H9 (cell line): ENCODE measurements at regions not wholly inside any gene's neighbourhood (a gene's known extent, or its start where the extent isn't known, plus 50 kb on each side); places are given as distances from the start of the nearest gene placed in this dataset.

Experiments used
- DNase-seq: peaks from one replicate; pipeline ENCODE4 v3.0.0-alpha.2; 2017
- H2AFZ ChIP-seq: one replicate; pipeline ENCODE4 v1.6.1; 2013; ENCODE audit warnings: mild to moderate bottlenecking, low read length, control low read depth, moderate library complexity
- H2AK5ac ChIP-seq: 2 replicates; pipeline ENCODE4 v1.6.1; 2013; ENCODE audit warnings: low read length, control low read depth, mixed read lengths; ENCODE audit not compliant: insufficient read length
- H2BK120ac ChIP-seq: one replicate; pipeline ENCODE4 v1.6.1; 2013; ENCODE audit warnings: low read depth, mild to moderate bottlenecking, low read length, control low read depth, inconsistent platforms; ENCODE audit not compliant: poor library complexity, severe bottlenecking
- H2BK12ac ChIP-seq: 2 replicates; pipeline ENCODE4 v1.6.1; 2013; ENCODE audit warnings: low read length, control low read depth, mixed read lengths, low read depth; ENCODE audit not compliant: insufficient read length
- H2BK15ac ChIP-seq: 2 replicates; pipeline ENCODE4 v1.6.1; 2013; ENCODE audit warnings: low read depth, low read length, control low read depth
- H2BK20ac ChIP-seq: one replicate; pipeline ENCODE4 v1.6.1; 2013; ENCODE audit warnings: low read depth, mild to moderate bottlenecking, low read length, control low read depth, inconsistent platforms; ENCODE audit not compliant: poor library complexity, severe bottlenecking
- H2BK5ac ChIP-seq: 2 replicates; pipeline ENCODE4 v1.6.1; 2013; ENCODE audit warnings: low read length, control low read depth, mixed read lengths; ENCODE audit not compliant: insufficient read length
- H3K14ac ChIP-seq: 2 replicates; pipeline ENCODE4 v1.6.1; 2013; ENCODE audit warnings: low read length, control low read depth; ENCODE audit not compliant: insufficient read depth
- H3K18ac ChIP-seq: 2 replicates; pipeline ENCODE4 v1.6.1; 2013; ENCODE audit warnings: low read depth, mild to moderate bottlenecking, mixed read lengths, low read length, control low read depth; ENCODE audit not compliant: insufficient read length
- H3K23ac ChIP-seq: 2 replicates; pipeline ENCODE4 v1.6.1; 2013; ENCODE audit warnings: low read length, control low read depth, mixed read lengths, low read depth; ENCODE audit not compliant: insufficient read length
- H3K23me2 ChIP-seq: 2 replicates; pipeline ENCODE4 v1.6.1; 2013; ENCODE audit warnings: low read depth, mild to moderate bottlenecking, mixed read lengths, low read length, control low read depth; ENCODE audit not compliant: insufficient read length, poor library complexity, severe bottlenecking
- H3K27ac ChIP-seq: 2 replicates; pipeline ENCODE4 v1.5.1; 2013; ENCODE audit warnings: low read length, control low read depth, mixed read lengths, low read depth; ENCODE audit not compliant: insufficient read length
- H3K27me3 ChIP-seq: 2 replicates; pipeline ENCODE4 v1.6.1; 2013; ENCODE audit warnings: low read length, control low read depth, inconsistent platforms; ENCODE audit not compliant: insufficient read depth
- H3K4ac ChIP-seq: 2 replicates; pipeline ENCODE4 v1.6.1; 2013; ENCODE audit warnings: low read depth, mild to moderate bottlenecking, control low read depth, inconsistent platforms, low read length, moderate library complexity
- H3K4me1 ChIP-seq: 2 replicates; pipeline ENCODE4 v1.6.1; 2013; ENCODE audit warnings: low read length, control low read depth, inconsistent platforms; ENCODE audit not compliant: insufficient read depth
- H3K4me2 ChIP-seq: 2 replicates; pipeline ENCODE4 v1.6.1; 2013; ENCODE audit warnings: low read length, control low read depth, mixed read lengths; ENCODE audit not compliant: insufficient read length, insufficient read depth
- H3K56ac ChIP-seq: 2 replicates; pipeline ENCODE4 v1.6.1; 2013; ENCODE audit warnings: low read depth, mild to moderate bottlenecking, mixed read lengths, low read length, control low read depth; ENCODE audit not compliant: insufficient read length
- H3K79me1 ChIP-seq: 2 replicates; pipeline ENCODE4 v1.6.1; 2013; ENCODE audit warnings: low read depth, mild to moderate bottlenecking, moderate library complexity, low read length, control low read depth, inconsistent platforms; ENCODE audit not compliant: insufficient read depth, poor library complexity, severe bottlenecking
- H3K79me2 ChIP-seq: 2 replicates; pipeline ENCODE4 v1.6.1; 2013; ENCODE audit warnings: low read length, control low read depth, inconsistent platforms; ENCODE audit not compliant: insufficient read depth
- H3K9ac ChIP-seq: 2 replicates; pipeline ENCODE4 v1.6.1; 2013; ENCODE audit warnings: low read length, control low read depth, mixed read lengths; ENCODE audit not compliant: insufficient read length; ENCODE audit errors: extremely low read depth
- H3K9me3 ChIP-seq: one replicate; pipeline ENCODE4 v1.6.1; 2013; ENCODE audit warnings: low read depth, low read length, inconsistent platforms; ENCODE audit not compliant: control insufficient read depth
- H3T11ph ChIP-seq: one replicate; pipeline ENCODE4 v1.6.1; 2013; ENCODE audit warnings: mild to moderate bottlenecking, low read length, control low read depth, inconsistent platforms
- H4K20me1 ChIP-seq: one replicate; pipeline ENCODE4 v1.6.1; 2013; ENCODE audit not compliant: control insufficient read depth, insufficient read length, insufficient read depth
- H4K5ac ChIP-seq: 2 replicates; pipeline ENCODE4 v1.6.1; 2013; ENCODE audit warnings: low read depth, mild to moderate bottlenecking, mixed read lengths, low read length, control low read depth; ENCODE audit not compliant: insufficient read length
- H4K8ac ChIP-seq: replicated peaks from 2 replicates; pipeline ENCODE4 v1.6.1; 2013; ENCODE audit warnings: low read length, control low read depth, mixed read lengths, low read depth; ENCODE audit not compliant: insufficient read length
- H4K91ac ChIP-seq: 2 replicates; pipeline ENCODE4 v1.6.1; 2013; ENCODE audit warnings: low read depth, mild to moderate bottlenecking, moderate library complexity, mixed read lengths, low read length, control low read depth; ENCODE audit not compliant: insufficient read length
- H3K27ac Mint-ChIP-seq, 3 experiments: 2 replicates in 2 of 3; 3 replicates in 1 of 3; pipeline ENCODE4 v1.8.0; 2020 to 2021; ENCODE audit warnings: mixed read lengths in 3 of 3, mild to moderate bottlenecking in 1 of 3, moderate library complexity in 1 of 3
- H3K27me3 Mint-ChIP-seq: 2 replicates; pipeline ENCODE4 v1.8.0; 2021; ENCODE audit warnings: low read depth, mild to moderate bottlenecking, moderate library complexity, mixed read lengths
- H3K36me3 Mint-ChIP-seq, 3 experiments: 2 replicates in 2 of 3; 3 replicates in 1 of 3; pipeline ENCODE4 v1.8.0; 2020 to 2021; ENCODE audit warnings: low read depth in 3 of 3, mixed read lengths in 3 of 3; ENCODE audit not compliant: insufficient read depth in 1 of 3
- H3K4me1 Mint-ChIP-seq, 2 experiments: 2 replicates each; pipeline ENCODE4 v1.8.0; 2020; ENCODE audit warnings: mixed read lengths in 2 of 2
- H3K4me3 Mint-ChIP-seq, 2 experiments: 2 replicates in 1 of 2; 3 replicates in 1 of 2; pipeline ENCODE4 v1.8.0; 2020 to 2021; ENCODE audit warnings: mild to moderate bottlenecking in 2 of 2, mixed read lengths in 2 of 2, moderate library complexity in 1 of 2
- H3K9me3 Mint-ChIP-seq, 2 experiments: 2 replicates in 1 of 2; 3 replicates in 1 of 2; pipeline ENCODE4 v1.8.0; 2020; ENCODE audit warnings: mild to moderate bottlenecking in 2 of 2, mixed read lengths in 2 of 2, moderate library complexity in 1 of 2
- CTCF ChIP-seq: fragments of 200-600 bp; sonication (generic); conservative IDR thresholded peaks from 3 replicates; pipeline ENCODE4 v1.8.0; 2021; ENCODE audit warnings: antibody characterized with exemption, mild to moderate bottlenecking
- WGBS: extraction: QIAGEN DNeasy Blood & Tissue Kit; methylation state at CpG from one replicate; pipeline ENCODE4 v1.1.7; 2013; ENCODE audit warnings: missing lambda C conversion rate, low lambda C conversion rate, mixed read lengths; ENCODE audit not compliant: insufficient read length; ENCODE audit errors: extremely low coverage; 5-methylcytosine and 5-hydroxymethylcytosine counted together

GRCh38 chr2:65553504-65554074 lies 121.2 kb upstream of the SPRED2 start:
- H3K23ac ChIP-seq = no peak overlapping the region
- no peak overlapping the region for H4K8ac ChIP-seq
- H3K23me2 ChIP-seq = no peaks in the 10 kb centered on the region
- H3K9ac ChIP-seq = no peak overlapping the region
- Mint-ChIP-seq H3K4me1 (peaks cover 21 to 33% of the 10 kb centered on the region in 2 experiments), H3K9me3 (peaks cover 0 to 3% of the 10 kb centered on the region in 2 experiments; a peak in 1 of 5 replicates), H3K27ac (no peak overlapping the region), H3K27me3 (peaks cover 89% of the 10 kb centered on the region), H3K36me3 (no peaks in the 10 kb centered on the region), H3K4me3 (no peak overlapping the region; a peak in 1 of 5 replicates)
- no peak overlapping the region for H2BK20ac ChIP-seq
- H2AK5ac ChIP-seq = no peak overlapping the region
- H3K79me1 ChIP-seq = no peaks in the 10 kb centered on the region
- H2AFZ ChIP-seq = no peak overlapping the region
- H3K56ac ChIP-seq = no peak overlapping the region
- H2BK12ac ChIP-seq = no peak overlapping the region
- H3K27me3 ChIP-seq = peaks cover 12% of the 10 kb centered on the region; the same call in 1 of the 2 replicates
- peaks cover 7% of the 10 kb centered on the region; the same call in 1 of the 2 replicates for H3K4me1 ChIP-seq
- DNase-seq = no peak
- H2BK5ac ChIP-seq = no peak overlapping the region
- H3K4ac ChIP-seq = no peak overlapping the region
- no peaks in the 10 kb centered on the region for H3K79me2 ChIP-seq
- no peak overlapping the region for H4K5ac ChIP-seq
- H4K91ac ChIP-seq = no peak overlapping the region
- no peaks in the 10 kb centered on the region for H3K9me3 ChIP-seq
- no peaks in the 10 kb centered on the region for H4K20me1 ChIP-seq
- no CpG with 5 or more reads among the region's 10 CpGs for WGBS
- H3T11ph ChIP-seq = no peak overlapping the region
- H3K18ac ChIP-seq = no peak overlapping the region
- H2BK15ac ChIP-seq = no peak overlapping the region
- H2BK120ac ChIP-seq = no peak overlapping the region
- no peak overlapping the region for H3K14ac ChIP-seq
- H3K27ac ChIP-seq = no peak overlapping the region
- peak; percentile 10; the same call in 1 of the 3 replicates for TF ChIP-seq CTCF
- no peak overlapping the region for H3K4me2 ChIP-seq
